Neural cell (in vitro differentiated cells): ENCODE measurements at regions not wholly inside any gene's neighbourhood (a gene's known extent, or its start where the extent isn't known, plus 50 kb on each side); places are given as distances from the start of the nearest gene placed in this dataset.

ENCODE experiments used
- H2AFZ ChIP-seq: fragments of 200-600, 300-800 bp; sonication (generic), shearing (Covaris generic); 2 replicates; pipeline ENCODE4 v1.6.0; 2014; ENCODE audit warnings: low read depth, mild to moderate bottlenecking, antibody characterized with exemption, low read length, moderate library complexity
- H3F3A ChIP-seq: fragments of 200-600 bp; shearing (Covaris generic); 2 replicates; pipeline ENCODE4 v1.6.1; 2016; ENCODE audit warnings: mild to moderate bottlenecking, moderate library complexity, mixed read lengths, antibody characterized with exemption, low read length; ENCODE audit not compliant: insufficient read depth, poor library complexity, severe bottlenecking
- H3K27ac ChIP-seq: fragments of 200-600, 300-800 bp; sonication (generic), shearing (Covaris generic); 2 replicates; pipeline ENCODE4 v1.5.1; 2014; ENCODE audit warnings: mild to moderate bottlenecking, low read length, moderate library complexity
- H3K27me3 ChIP-seq: fragments of 300-800, 200-600 bp; sonication (generic), shearing (Covaris generic); 2 replicates; pipeline ENCODE4 v1.6.0; 2014; ENCODE audit warnings: mild to moderate bottlenecking, low read depth, low read length, moderate library complexity; ENCODE audit not compliant: insufficient read depth
- H3K36me3 ChIP-seq: fragments of 300-800, 200-600 bp; sonication (generic), shearing (Covaris generic); 2 replicates; pipeline ENCODE4 v1.5.1; 2014; ENCODE audit warnings: mild to moderate bottlenecking, antibody characterized with exemption, low read length, moderate library complexity; ENCODE audit not compliant: insufficient read depth
- H3K4me2 ChIP-seq: fragments of 300-800, 200-600 bp; sonication (generic), shearing (Covaris generic); 2 replicates; pipeline ENCODE4 v1.6.0; 2014; ENCODE audit warnings: mild to moderate bottlenecking, low read length
- H3K4me3 ChIP-seq: fragments of 300-800, 200-600 bp; sonication (generic), shearing (Covaris generic); 2 replicates; pipeline ENCODE4 v1.5.1; 2014; ENCODE audit warnings: mild to moderate bottlenecking, low read length, moderate library complexity
- H3K79me2 ChIP-seq: fragments of 200-600 bp; shearing (Covaris generic); replicated peaks from 2 replicates; pipeline ENCODE4 v1.6.0; 2014; ENCODE audit warnings: mild to moderate bottlenecking, low read length, moderate library complexity; ENCODE audit not compliant: insufficient read depth
- H3K9ac ChIP-seq: fragments of 300-800, 200-600 bp; sonication (generic), shearing (Covaris generic); 2 replicates; pipeline ENCODE4 v1.6.1; 2016; ENCODE audit warnings: mild to moderate bottlenecking, low read length, mixed read lengths
- H3K9me2 ChIP-seq: fragments of 200-600 bp; shearing (Covaris generic); 2 replicates; pipeline ENCODE4 v1.6.1; 2016; ENCODE audit warnings: mild to moderate bottlenecking, low read length, mixed read lengths; ENCODE audit not compliant: insufficient read depth
- H3K9me3 ChIP-seq: fragments of 200-600, 300-800 bp; sonication (generic), shearing (Covaris generic); 2 replicates; pipeline ENCODE4 v1.6.1; 2016; ENCODE audit warnings: mild to moderate bottlenecking, mixed run types, low read length, moderate library complexity, mixed read lengths
- H4K20me1 ChIP-seq: fragments of 200-600 bp; shearing (Covaris generic); 2 replicates; pipeline ENCODE4 v1.6.1; 2016; ENCODE audit warnings: mild to moderate bottlenecking, mixed run types; ENCODE audit not compliant: insufficient read depth
- EP300 ChIP-seq: fragments of 450-650 bp; conservative IDR thresholded peaks from 2 replicates; pipeline ENCODE4 v1.6.1; 2014; ENCODE audit warnings: antibody characterized with exemption, mild to moderate bottlenecking, moderate library complexity; ENCODE audit not compliant: poor library complexity, severe bottlenecking
- EZH2 ChIP-seq: fragments of 200-600, 300-800 bp; shearing (Covaris generic), sonication (generic); IDR thresholded peaks from 2 replicates; pipeline ENCODE4 v1.6.1; 2014; ENCODE audit warnings: antibody characterized with exemption, low read length, borderline replicate concordance, mild to moderate bottlenecking; ENCODE audit not compliant: insufficient read depth, poor library complexity, severe bottlenecking
- MXI1 ChIP-seq: fragments of 450-650 bp; conservative IDR thresholded peaks from 2 replicates; pipeline ENCODE4 v1.6.1; 2014; ENCODE audit warnings: antibody characterized with exemption, mild to moderate bottlenecking; ENCODE audit not compliant: poor library complexity, severe bottlenecking
- POLR2AphosphoS5 ChIP-seq: IDR thresholded peaks from 2 replicates; pipeline ENCODE4 v1.6.1; 2012
- RAD21 ChIP-seq: fragments of 450-650 bp; conservative IDR thresholded peaks from 2 replicates; pipeline ENCODE4 v1.6.1; 2014; ENCODE audit warnings: antibody characterized with exemption, mild to moderate bottlenecking, moderate library complexity
- SMC3 ChIP-seq: fragments of 450-650 bp; conservative IDR thresholded peaks from 2 replicates; pipeline ENCODE4 v1.6.1; 2014; ENCODE audit warnings: antibody characterized with exemption, mild to moderate bottlenecking, moderate library complexity; ENCODE audit not compliant: poor library complexity
- TAF1 ChIP-seq: IDR thresholded peaks from 2 replicates; pipeline ENCODE4 v1.6.1; 2012; ENCODE audit warnings: low read depth
- TF ChIP-seq, protein P1 (sequence below): fragments of 450-650 bp; IDR thresholded peaks from 2 replicates; pipeline ENCODE4 v1.5.1; 2014; ENCODE audit warnings: antibody characterized with exemption, mild to moderate bottlenecking, moderate library complexity; ENCODE audit not compliant: poor library complexity, severe bottlenecking
- TF ChIP-seq, protein P2 (sequence below): IDR thresholded peaks from 2 replicates; pipeline ENCODE4 v1.6.1; 2012; ENCODE audit warnings: borderline replicate concordance

DNA sequence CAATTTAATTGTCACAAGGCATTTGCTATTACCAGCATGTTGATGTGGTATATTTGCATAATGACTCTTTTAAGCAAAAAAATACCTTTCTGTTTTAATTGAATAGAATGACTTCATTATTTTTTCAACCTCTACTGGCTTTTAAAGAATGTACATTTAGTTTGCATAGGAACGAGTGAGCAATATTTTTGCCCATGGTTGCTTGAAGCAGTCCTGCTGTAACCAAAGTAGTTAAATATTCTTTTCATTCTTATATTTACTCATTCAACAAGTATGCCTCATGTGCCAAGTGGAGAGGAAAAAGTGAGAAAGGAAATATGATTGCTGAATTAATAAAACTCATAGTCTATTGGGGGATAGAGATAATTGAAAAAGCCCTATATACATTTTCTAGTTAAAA is 184.7 kb downstream of the DSEL start:
- Histone ChIP-seq H3K9ac (no peak overlapping the region), H3K4me2 (no peak overlapping the region), H3K36me3 (no peaks in the 10 kb centered on the region), H3K4me3 (no peak overlapping the region), H3K79me2 (no peaks in the 10 kb centered on the region), H3F3A (no peaks in the 10 kb centered on the region), H4K20me1 (no peaks in the 10 kb centered on the region), H2AFZ (no peak overlapping the region), H3K9me2 (no peaks in the 10 kb centered on the region), H3K9me3 (no peaks in the 10 kb centered on the region), H3K27me3 (no peaks in the 10 kb centered on the region), H3K27ac (no peak overlapping the region)
- TF ChIP-seq MXI1: no peak
- TF ChIP-seq EZH2: no peak
- TF ChIP-seq, protein P1, sequence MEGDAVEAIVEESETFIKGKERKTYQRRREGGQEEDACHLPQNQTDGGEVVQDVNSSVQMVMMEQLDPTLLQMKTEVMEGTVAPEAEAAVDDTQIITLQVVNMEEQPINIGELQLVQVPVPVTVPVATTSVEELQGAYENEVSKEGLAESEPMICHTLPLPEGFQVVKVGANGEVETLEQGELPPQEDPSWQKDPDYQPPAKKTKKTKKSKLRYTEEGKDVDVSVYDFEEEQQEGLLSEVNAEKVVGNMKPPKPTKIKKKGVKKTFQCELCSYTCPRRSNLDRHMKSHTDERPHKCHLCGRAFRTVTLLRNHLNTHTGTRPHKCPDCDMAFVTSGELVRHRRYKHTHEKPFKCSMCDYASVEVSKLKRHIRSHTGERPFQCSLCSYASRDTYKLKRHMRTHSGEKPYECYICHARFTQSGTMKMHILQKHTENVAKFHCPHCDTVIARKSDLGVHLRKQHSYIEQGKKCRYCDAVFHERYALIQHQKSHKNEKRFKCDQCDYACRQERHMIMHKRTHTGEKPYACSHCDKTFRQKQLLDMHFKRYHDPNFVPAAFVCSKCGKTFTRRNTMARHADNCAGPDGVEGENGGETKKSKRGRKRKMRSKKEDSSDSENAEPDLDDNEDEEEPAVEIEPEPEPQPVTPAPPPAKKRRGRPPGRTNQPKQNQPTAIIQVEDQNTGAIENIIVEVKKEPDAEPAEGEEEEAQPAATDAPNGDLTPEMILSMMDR: no peak
- no peak for TF ChIP-seq RAD21
- no peak for TF ChIP-seq EP300
- TF ChIP-seq SMC3: no peak
- no peak for TF ChIP-seq POLR2AphosphoS5
- no peak for TF ChIP-seq TAF1
- TF ChIP-seq, protein P2, sequence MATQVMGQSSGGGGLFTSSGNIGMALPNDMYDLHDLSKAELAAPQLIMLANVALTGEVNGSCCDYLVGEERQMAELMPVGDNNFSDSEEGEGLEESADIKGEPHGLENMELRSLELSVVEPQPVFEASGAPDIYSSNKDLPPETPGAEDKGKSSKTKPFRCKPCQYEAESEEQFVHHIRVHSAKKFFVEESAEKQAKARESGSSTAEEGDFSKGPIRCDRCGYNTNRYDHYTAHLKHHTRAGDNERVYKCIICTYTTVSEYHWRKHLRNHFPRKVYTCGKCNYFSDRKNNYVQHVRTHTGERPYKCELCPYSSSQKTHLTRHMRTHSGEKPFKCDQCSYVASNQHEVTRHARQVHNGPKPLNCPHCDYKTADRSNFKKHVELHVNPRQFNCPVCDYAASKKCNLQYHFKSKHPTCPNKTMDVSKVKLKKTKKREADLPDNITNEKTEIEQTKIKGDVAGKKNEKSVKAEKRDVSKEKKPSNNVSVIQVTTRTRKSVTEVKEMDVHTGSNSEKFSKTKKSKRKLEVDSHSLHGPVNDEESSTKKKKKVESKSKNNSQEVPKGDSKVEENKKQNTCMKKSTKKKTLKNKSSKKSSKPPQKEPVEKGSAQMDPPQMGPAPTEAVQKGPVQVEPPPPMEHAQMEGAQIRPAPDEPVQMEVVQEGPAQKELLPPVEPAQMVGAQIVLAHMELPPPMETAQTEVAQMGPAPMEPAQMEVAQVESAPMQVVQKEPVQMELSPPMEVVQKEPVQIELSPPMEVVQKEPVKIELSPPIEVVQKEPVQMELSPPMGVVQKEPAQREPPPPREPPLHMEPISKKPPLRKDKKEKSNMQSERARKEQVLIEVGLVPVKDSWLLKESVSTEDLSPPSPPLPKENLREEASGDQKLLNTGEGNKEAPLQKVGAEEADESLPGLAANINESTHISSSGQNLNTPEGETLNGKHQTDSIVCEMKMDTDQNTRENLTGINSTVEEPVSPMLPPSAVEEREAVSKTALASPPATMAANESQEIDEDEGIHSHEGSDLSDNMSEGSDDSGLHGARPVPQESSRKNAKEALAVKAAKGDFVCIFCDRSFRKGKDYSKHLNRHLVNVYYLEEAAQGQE: no peak

DNA sequence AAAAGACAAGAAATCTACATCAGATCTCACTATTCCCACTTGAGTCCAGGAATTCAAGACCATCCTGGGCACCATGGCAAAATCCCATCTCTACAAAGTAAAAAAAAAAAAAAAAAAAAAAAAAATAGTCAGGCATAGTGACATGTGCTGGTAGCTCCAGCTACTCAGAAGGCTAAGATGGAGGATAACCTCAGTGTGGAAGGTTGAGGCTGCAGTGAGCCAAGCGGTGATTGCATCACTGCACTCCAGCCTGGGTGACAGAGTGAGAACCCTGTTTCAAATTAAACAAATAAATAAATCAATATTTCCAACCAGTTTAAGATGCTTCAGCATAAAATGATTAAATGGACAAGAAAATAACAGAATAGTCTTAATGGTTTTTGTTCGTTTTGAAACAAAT is 197.4 kb downstream of the DSEL start:
- Histone ChIP-seq H3K27ac (no peak overlapping the region), H3K9me2 (no peaks in the 10 kb centered on the region), H3K79me2 (no peaks in the 10 kb centered on the region), H2AFZ (no peak overlapping the region), H3K36me3 (no peaks in the 10 kb centered on the region), H3K9me3 (no peaks in the 10 kb centered on the region), H3K27me3 (no peaks in the 10 kb centered on the region), H3K4me3 (no peak overlapping the region), H3K9ac (no peak overlapping the region), H3F3A (no peaks in the 10 kb centered on the region), H3K4me2 (no peak overlapping the region), H4K20me1 (no peaks in the 10 kb centered on the region)
- no peak for TF ChIP-seq SMC3
- TF ChIP-seq TAF1: no peak
- TF ChIP-seq MXI1: no peak
- TF ChIP-seq EP300: no peak
- TF ChIP-seq RAD21: no peak
- TF ChIP-seq, protein P2: no peak
- TF ChIP-seq EZH2: no peak
- TF ChIP-seq, protein P1: no peak
- no peak for TF ChIP-seq POLR2AphosphoS5
